H1 (cell line): ENCODE measurements at regions not wholly inside any gene's neighbourhood (a gene's known extent, or its start where the extent isn't known, plus 50 kb on each side); places are given as distances from the start of the nearest gene placed in this dataset.

Source experiments
- CEBPB ChIP-seq: IDR thresholded peaks from 2 replicates; pipeline ENCODE4 v1.6.1; 2012; ENCODE audit warnings: low read depth, low read length
- CHD1 ChIP-seq: IDR thresholded peaks from 2 replicates; pipeline ENCODE4 v1.6.1; 2012; ENCODE audit warnings: low read depth, low read length, improper control_type of control experiment
- CTBP2 ChIP-seq: IDR thresholded peaks from 2 replicates; pipeline ENCODE4 v1.7.0; 2011; ENCODE audit warnings: borderline replicate concordance, mild to moderate bottlenecking, moderate library complexity, mixed read lengths, low read length; ENCODE audit not compliant: insufficient read depth, insufficient read length
- EP300 ChIP-seq, 2 experiments: IDR thresholded peaks; 1 replicate in 1 of 2; 2 replicates in 1 of 2; pipeline ENCODE4 v1.6.1; 2011 to 2012; ENCODE audit warnings: low read depth in 2 of 2, low read length in 2 of 2, mild to moderate bottlenecking in 2 of 2, borderline replicate concordance in 1 of 2, inconsistent platforms in 1 of 2, moderate library complexity in 1 of 2
- SIN3A ChIP-seq, 2 experiments: IDR thresholded peaks in 1 of 2; conservative IDR thresholded peaks in 1 of 2; 2 replicates each; pipeline ENCODE4 v1.6.1; 2011 to 2012; ENCODE audit warnings: low read length in 2 of 2, improper control_type of control experiment in 1 of 2, low read depth in 1 of 2, mild to moderate bottlenecking in 1 of 2
- SIX5 ChIP-seq: IDR thresholded peaks from 2 replicates; pipeline ENCODE4 v1.6.1; 2011; ENCODE audit warnings: mild to moderate bottlenecking, low read depth, low read length
- YY1 ChIP-seq: IDR thresholded peaks from 2 replicates; pipeline ENCODE4 v1.6.1; 2011; ENCODE audit warnings: low read depth, mild to moderate bottlenecking, low read length
- ZNF274 ChIP-seq: IDR thresholded peaks from 2 replicates; pipeline ENCODE4 v1.7.0; 2012; ENCODE audit warnings: low read length, borderline replicate concordance; ENCODE audit errors: extremely low read depth
- TF ChIP-seq, protein P1 (sequence below): fragments of 300-600 bp; sonication (generic); IDR thresholded peaks from 2 replicates; pipeline ENCODE4 v1.7.1; 2012; ENCODE audit warnings: low read length, moderate library complexity, mild to moderate bottlenecking, inconsistent platforms; ENCODE audit not compliant: insufficient replicate concordance
- TF ChIP-seq, protein P2 (sequence below): IDR thresholded peaks from 2 replicates; pipeline ENCODE4 v1.6.1; 2012; ENCODE audit warnings: inconsistent platforms
- TF ChIP-seq, protein P3 (sequence below): IDR thresholded peaks from 2 replicates; pipeline ENCODE4 v1.6.1; 2011; ENCODE audit warnings: low read length, improper control_type of control experiment

DNA sequence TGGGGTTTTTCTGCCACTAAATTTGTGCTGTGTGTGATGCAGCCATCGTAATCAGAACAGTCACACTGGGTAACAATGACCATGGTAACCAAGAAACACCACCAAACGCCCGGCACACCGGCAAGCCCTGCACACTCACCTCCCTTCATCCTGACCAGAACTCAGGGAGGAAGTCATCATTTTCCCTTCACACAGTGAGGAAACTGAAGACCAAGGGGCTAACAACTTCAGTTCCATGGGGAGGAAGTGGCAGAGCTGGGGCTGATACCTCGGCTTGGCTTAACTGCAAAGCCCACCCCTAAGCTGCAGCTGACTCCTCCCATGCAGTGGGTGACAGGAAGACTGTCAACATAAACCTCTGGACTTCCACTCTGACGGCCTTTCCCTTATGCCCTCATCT is 69.3 kb upstream of the BCAR3 start (continued):
- TF ChIP-seq, protein P1, sequence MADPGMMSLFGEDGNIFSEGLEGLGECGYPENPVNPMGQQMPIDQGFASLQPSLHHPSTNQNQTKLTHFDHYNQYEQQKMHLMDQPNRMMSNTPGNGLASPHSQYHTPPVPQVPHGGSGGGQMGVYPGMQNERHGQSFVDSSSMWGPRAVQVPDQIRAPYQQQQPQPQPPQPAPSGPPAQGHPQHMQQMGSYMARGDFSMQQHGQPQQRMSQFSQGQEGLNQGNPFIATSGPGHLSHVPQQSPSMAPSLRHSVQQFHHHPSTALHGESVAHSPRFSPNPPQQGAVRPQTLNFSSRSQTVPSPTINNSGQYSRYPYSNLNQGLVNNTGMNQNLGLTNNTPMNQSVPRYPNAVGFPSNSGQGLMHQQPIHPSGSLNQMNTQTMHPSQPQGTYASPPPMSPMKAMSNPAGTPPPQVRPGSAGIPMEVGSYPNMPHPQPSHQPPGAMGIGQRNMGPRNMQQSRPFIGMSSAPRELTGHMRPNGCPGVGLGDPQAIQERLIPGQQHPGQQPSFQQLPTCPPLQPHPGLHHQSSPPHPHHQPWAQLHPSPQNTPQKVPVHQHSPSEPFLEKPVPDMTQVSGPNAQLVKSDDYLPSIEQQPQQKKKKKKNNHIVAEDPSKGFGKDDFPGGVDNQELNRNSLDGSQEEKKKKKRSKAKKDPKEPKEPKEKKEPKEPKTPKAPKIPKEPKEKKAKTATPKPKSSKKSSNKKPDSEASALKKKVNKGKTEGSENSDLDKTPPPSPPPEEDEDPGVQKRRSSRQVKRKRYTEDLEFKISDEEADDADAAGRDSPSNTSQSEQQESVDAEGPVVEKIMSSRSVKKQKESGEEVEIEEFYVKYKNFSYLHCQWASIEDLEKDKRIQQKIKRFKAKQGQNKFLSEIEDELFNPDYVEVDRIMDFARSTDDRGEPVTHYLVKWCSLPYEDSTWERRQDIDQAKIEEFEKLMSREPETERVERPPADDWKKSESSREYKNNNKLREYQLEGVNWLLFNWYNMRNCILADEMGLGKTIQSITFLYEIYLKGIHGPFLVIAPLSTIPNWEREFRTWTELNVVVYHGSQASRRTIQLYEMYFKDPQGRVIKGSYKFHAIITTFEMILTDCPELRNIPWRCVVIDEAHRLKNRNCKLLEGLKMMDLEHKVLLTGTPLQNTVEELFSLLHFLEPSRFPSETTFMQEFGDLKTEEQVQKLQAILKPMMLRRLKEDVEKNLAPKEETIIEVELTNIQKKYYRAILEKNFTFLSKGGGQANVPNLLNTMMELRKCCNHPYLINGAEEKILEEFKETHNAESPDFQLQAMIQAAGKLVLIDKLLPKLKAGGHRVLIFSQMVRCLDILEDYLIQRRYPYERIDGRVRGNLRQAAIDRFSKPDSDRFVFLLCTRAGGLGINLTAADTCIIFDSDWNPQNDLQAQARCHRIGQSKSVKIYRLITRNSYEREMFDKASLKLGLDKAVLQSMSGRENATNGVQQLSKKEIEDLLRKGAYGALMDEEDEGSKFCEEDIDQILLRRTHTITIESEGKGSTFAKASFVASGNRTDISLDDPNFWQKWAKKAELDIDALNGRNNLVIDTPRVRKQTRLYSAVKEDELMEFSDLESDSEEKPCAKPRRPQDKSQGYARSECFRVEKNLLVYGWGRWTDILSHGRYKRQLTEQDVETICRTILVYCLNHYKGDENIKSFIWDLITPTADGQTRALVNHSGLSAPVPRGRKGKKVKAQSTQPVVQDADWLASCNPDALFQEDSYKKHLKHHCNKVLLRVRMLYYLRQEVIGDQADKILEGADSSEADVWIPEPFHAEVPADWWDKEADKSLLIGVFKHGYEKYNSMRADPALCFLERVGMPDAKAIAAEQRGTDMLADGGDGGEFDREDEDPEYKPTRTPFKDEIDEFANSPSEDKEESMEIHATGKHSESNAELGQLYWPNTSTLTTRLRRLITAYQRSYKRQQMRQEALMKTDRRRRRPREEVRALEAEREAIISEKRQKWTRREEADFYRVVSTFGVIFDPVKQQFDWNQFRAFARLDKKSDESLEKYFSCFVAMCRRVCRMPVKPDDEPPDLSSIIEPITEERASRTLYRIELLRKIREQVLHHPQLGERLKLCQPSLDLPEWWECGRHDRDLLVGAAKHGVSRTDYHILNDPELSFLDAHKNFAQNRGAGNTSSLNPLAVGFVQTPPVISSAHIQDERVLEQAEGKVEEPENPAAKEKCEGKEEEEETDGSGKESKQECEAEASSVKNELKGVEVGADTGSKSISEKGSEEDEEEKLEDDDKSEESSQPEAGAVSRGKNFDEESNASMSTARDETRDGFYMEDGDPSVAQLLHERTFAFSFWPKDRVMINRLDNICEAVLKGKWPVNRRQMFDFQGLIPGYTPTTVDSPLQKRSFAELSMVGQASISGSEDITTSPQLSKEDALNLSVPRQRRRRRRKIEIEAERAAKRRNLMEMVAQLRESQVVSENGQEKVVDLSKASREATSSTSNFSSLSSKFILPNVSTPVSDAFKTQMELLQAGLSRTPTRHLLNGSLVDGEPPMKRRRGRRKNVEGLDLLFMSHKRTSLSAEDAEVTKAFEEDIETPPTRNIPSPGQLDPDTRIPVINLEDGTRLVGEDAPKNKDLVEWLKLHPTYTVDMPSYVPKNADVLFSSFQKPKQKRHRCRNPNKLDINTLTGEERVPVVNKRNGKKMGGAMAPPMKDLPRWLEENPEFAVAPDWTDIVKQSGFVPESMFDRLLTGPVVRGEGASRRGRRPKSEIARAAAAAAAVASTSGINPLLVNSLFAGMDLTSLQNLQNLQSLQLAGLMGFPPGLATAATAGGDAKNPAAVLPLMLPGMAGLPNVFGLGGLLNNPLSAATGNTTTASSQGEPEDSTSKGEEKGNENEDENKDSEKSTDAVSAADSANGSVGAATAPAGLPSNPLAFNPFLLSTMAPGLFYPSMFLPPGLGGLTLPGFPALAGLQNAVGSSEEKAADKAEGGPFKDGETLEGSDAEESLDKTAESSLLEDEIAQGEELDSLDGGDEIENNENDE = no peak
- no peak for TF ChIP-seq CTBP2
- no peak for TF ChIP-seq EP300 (IDR thresholded peaks at IDR 0.05; ENCODE audit: borderline replicate concordance in 1 of 2, low read depth in 2 of 2, low read length in 2 of 2)
- TF ChIP-seq, protein P2, sequence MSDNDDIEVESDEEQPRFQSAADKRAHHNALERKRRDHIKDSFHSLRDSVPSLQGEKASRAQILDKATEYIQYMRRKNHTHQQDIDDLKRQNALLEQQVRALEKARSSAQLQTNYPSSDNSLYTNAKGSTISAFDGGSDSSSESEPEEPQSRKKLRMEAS = no peak
- no peak for TF ChIP-seq YY1
- no peak for TF ChIP-seq ZNF274
- TF ChIP-seq, protein P3, sequence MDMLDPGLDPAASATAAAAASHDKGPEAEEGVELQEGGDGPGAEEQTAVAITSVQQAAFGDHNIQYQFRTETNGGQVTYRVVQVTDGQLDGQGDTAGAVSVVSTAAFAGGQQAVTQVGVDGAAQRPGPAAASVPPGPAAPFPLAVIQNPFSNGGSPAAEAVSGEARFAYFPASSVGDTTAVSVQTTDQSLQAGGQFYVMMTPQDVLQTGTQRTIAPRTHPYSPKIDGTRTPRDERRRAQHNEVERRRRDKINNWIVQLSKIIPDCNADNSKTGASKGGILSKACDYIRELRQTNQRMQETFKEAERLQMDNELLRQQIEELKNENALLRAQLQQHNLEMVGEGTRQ = no peak
- TF ChIP-seq SIX5 = no peak
- no peak for TF ChIP-seq CHD1
- TF ChIP-seq SIN3A (conservative IDR thresholded peaks at IDR 0.05 in 1 of 2, IDR thresholded peaks at IDR 0.05 in 1 of 2; ENCODE audit: low read depth in 1 of 2, low read length in 2 of 2) = no peak
- no peak for TF ChIP-seq CEBPB
